Type B pancreatic cell (in vitro differentiated cells): ENCODE measurements at regions not wholly inside any gene's neighbourhood (a gene's known extent, or its start where the extent isn't known, plus 50 kb on each side); places are given as distances from the start of the nearest gene placed in this dataset.

ENCODE experiments used
- DNase-seq: peaks from one replicate; pipeline ENCODE4 v3.0.0; 2021; ENCODE audit warnings: mixed read lengths; ENCODE audit not compliant: unreplicated experiment; ENCODE audit errors: extremely low spot score
- H3K27ac Mint-ChIP-seq: 2 replicates; pipeline ENCODE4 v1.8.0; 2021; ENCODE audit warnings: mild to moderate bottlenecking, mixed read lengths
- H3K27me3 Mint-ChIP-seq: 2 replicates; pipeline ENCODE4 v1.8.0; 2021; ENCODE audit warnings: mixed read lengths
- H3K36me3 Mint-ChIP-seq: 2 replicates; pipeline ENCODE4 v1.8.0; 2021; ENCODE audit warnings: mixed read lengths
- H3K4me1 Mint-ChIP-seq: one replicate; pipeline ENCODE4 v1.8.0; 2021; ENCODE audit warnings: mixed read lengths; ENCODE audit not compliant: unreplicated experiment
- H3K4me3 Mint-ChIP-seq: 2 replicates; pipeline ENCODE4 v1.8.0; 2021; ENCODE audit warnings: mild to moderate bottlenecking, mixed read lengths
- H3K9me3 Mint-ChIP-seq: 2 replicates; pipeline ENCODE4 v1.8.0; 2021; ENCODE audit warnings: mixed read lengths
- CTCF ChIP-seq: fragments of 200-600 bp; sonication (generic); conservative IDR thresholded peaks from 2 replicates; pipeline ENCODE4 v1.5.0; 2021; ENCODE audit warnings: antibody characterized with exemption, mild to moderate bottlenecking

GRCh38 chr5:58002323-58002722 lies 457.6 kb downstream of the PLK2 start:
- Mint-ChIP-seq H3K27ac (no peak overlapping the region), H3K4me3 (no peak overlapping the region), H3K4me1 (no peaks in the 10 kb centered on the region), H3K9me3 (peaks cover 7% of the 10 kb centered on the region), H3K27me3 (no peaks in the 10 kb centered on the region), H3K36me3 (no peaks in the 10 kb centered on the region)
- DNase-seq, result no peak
- TF ChIP-seq CTCF, result no peak

GRCh38 chr5:57993866-57994265 lies 466.0 kb downstream of the PLK2 start:
- Mint-ChIP-seq H3K4me1 (peaks cover 12% of the 10 kb centered on the region), H3K9me3 (peaks cover 6% of the 10 kb centered on the region), H3K36me3 (no peaks in the 10 kb centered on the region), H3K4me3 (no peak overlapping the region), H3K27me3 (no peaks in the 10 kb centered on the region), H3K27ac (no peak overlapping the region)
- no peak for TF ChIP-seq CTCF
- DNase-seq, result no peak

- Mint-ChIP-seq H3K4me1 (peaks cover 12% of the 10 kb centered on the region), H3K9me3 (no peaks in the 10 kb centered on the region), H3K27ac (no peak overlapping the region), H3K27me3 (no peaks in the 10 kb centered on the region), H3K36me3 (no peaks in the 10 kb centered on the region), H3K4me3 (no peak overlapping the region)
- DNase-seq, result no peak
- TF ChIP-seq CTCF, result no peak
Measured at GRCh38 chr5:57989378-57989777, 470.5 kb downstream of the PLK2 start.

- Mint-ChIP-seq H3K4me3 (no peak overlapping the region), H3K27me3 (no peaks in the 10 kb centered on the region), H3K4me1 (peaks cover 12% of the 10 kb centered on the region), H3K9me3 (no peaks in the 10 kb centered on the region), H3K27ac (no peak overlapping the region), H3K36me3 (no peaks in the 10 kb centered on the region)
- DNase-seq, result no peak
- TF ChIP-seq CTCF, result no peak
Measured at GRCh38 chr5:57988813-57989212, 471.1 kb downstream of the PLK2 start.

- peaks cover 12% of the 10 kb centered on the region for H3K4me1 Mint-ChIP-seq
- H3K4me3 Mint-ChIP-seq, result no peak overlapping the region
- H3K27me3 Mint-ChIP-seq, result no peaks in the 10 kb centered on the region
- TF ChIP-seq CTCF, result no peak
- no peak overlapping the region for H3K27ac Mint-ChIP-seq
- no peaks in the 10 kb centered on the region for H3K9me3 Mint-ChIP-seq
- no peaks in the 10 kb centered on the region for H3K36me3 Mint-ChIP-seq
- DNase-seq, result no peak
Measured at GRCh38 chr5:57987552-57987951, 472.3 kb downstream of the PLK2 start.

GRCh38 chr5:57986761-57987341 lies 473.0 kb downstream of the PLK2 start:
- H3K27me3 Mint-ChIP-seq, result no peaks in the 10 kb centered on the region
- no peak for DNase-seq
- H3K27ac Mint-ChIP-seq, result no peak overlapping the region
- no peak overlapping the region for H3K4me3 Mint-ChIP-seq
- TF ChIP-seq CTCF, result no peak
- peaks cover 12% of the 10 kb centered on the region for H3K4me1 Mint-ChIP-seq
- H3K9me3 Mint-ChIP-seq, result no peaks in the 10 kb centered on the region
- no peaks in the 10 kb centered on the region for H3K36me3 Mint-ChIP-seq
